Thyroid gland (tissue), 4 donors: ENCODE measurements at regions not wholly inside any gene's neighbourhood (a gene's known extent, or its start where the extent isn't known, plus 50 kb on each side); places are given as distances from the start of the nearest gene placed in this dataset.
"Not testable (repeated sequence)": the region's sequence is repeated elsewhere in the genome, so short reads cannot be mapped to it uniquely, and the experiment has no call there.

Experiments used
- DNase-seq, 2 donors: peaks; one replicate each; pipeline ENCODE4 v3.0.0-alpha.2; 2019
- H3K27ac ChIP-seq, 3 donors: fragments of 200-600 bp; sonication (generic); 1 replicate in 2 of 3; 2 replicates in 1 of 3; pipeline ENCODE4 v1.5.1; 2016 to 2019; ENCODE audit warnings: mild to moderate bottlenecking in 1 of 3, moderate library complexity in 1 of 3
- H3K27me3 ChIP-seq: fragments of 200-600 bp; sonication (generic); one replicate; pipeline ENCODE4 v1.5.1; 2019
- H3K36me3 ChIP-seq, 2 donors: fragments of 200-600 bp; sonication (generic); one replicate each; pipeline ENCODE4 v1.5.1; 2016 to 2019
- H3K4me1 ChIP-seq, 2 donors: fragments of 200-600 bp; sonication (generic); one replicate each; pipeline ENCODE4 v1.5.1; 2017 to 2019
- H3K4me3 ChIP-seq, 3 donors: fragments of 200-600 bp; sonication (generic); replicated peaks in 1 of 3; 1 replicate in 2 of 3; 2 replicates in 1 of 3; pipeline ENCODE4 v1.5.1; 2016; ENCODE audit warnings: mild to moderate bottlenecking in 1 of 3
- H3K9me3 ChIP-seq: fragments of 200-600 bp; sonication (generic); one replicate; pipeline ENCODE4 v1.5.1; 2017
- CTCF ChIP-seq, 6 experiments: fragments of 200-600 bp in 3 of 6; fragments of 450-650 bp in 3 of 6; sonication (generic) in 3 of 6; IDR thresholded peaks; one replicate each; pipeline ENCODE4 v1.5.1; 2016 to 2019; ENCODE audit warnings: antibody characterized with exemption in 6 of 6, mild to moderate bottlenecking in 2 of 6, inconsistent platforms in 1 of 6, moderate library complexity in 1 of 6
- POLR2A ChIP-seq, 2 donors: fragments of 450-650 bp; IDR thresholded peaks; one replicate each; pipeline ENCODE4 v1.6.1; 2017; ENCODE audit warnings: antibody characterized with exemption in 2 of 2, mild to moderate bottlenecking in 2 of 2, moderate library complexity in 1 of 2
- WGBS, 2 donors: methylation state at CpG; one replicate each; pipeline ENCODE4 v1.1.5; 2017; 5-methylcytosine and 5-hydroxymethylcytosine counted together
- intact Hi-C: fragments of 100-400 bp; cut with DNase I; formaldehyde crosslinking; loops from one replicate; pipeline ENCODE4 v1.15.1; 2023

- H3K27ac ChIP-seq: no peak overlapping the region
- WGBS, 2 donors: 56 to 61% methylated on average over 2 of the region's 2 CpGs
- intact Hi-C loops: no loop called here
- H3K4me3 ChIP-seq: no peak overlapping the region
- H3K27me3 ChIP-seq: no peaks in the 10 kb centered on the region
- no peaks in the 10 kb centered on the region for H3K9me3 ChIP-seq
- TF ChIP-seq CTCF (IDR thresholded peaks at IDR 0.05) (no peak), POLR2A (IDR thresholded peaks at IDR 0.05) (no peak)
- H3K36me3 ChIP-seq: no peaks in the 10 kb centered on the region
- no peak for DNase-seq
- no peaks in the 10 kb centered on the region for H3K4me1 ChIP-seq
Observed at GRCh38 chr21:28127175-28127785, 865.4 kb downstream of the LTN1 start.

GRCh38 chr21:28126521-28127174, 866.0 kb downstream of the LTN1 start:
- TF ChIP-seq POLR2A (IDR thresholded peaks at IDR 0.05): no peak
- no peak for TF ChIP-seq CTCF (IDR thresholded peaks at IDR 0.05)
- Histone ChIP-seq H3K9me3 (no peaks in the 10 kb centered on the region), H3K4me1 (no peaks in the 10 kb centered on the region), H3K4me3 (no peak overlapping the region), H3K27me3 (no peaks in the 10 kb centered on the region), H3K36me3 (no peaks in the 10 kb centered on the region), H3K27ac (no peak overlapping the region)
- intact Hi-C loops: no loop called here
- DNase-seq: no peak
- 43 to 66% methylated on average over 1 of the region's 1 CpG for WGBS, 2 donors

GRCh38 chr21:28124541-28124940, 868.1 kb downstream of the LTN1 start:
- Histone ChIP-seq H3K27ac (no peak overlapping the region), H3K9me3 (no peaks in the 10 kb centered on the region), H3K4me3 (no peak overlapping the region), H3K36me3 (no peaks in the 10 kb centered on the region), H3K27me3 (no peaks in the 10 kb centered on the region), H3K4me1 (no peaks in the 10 kb centered on the region)
- TF ChIP-seq POLR2A (IDR thresholded peaks at IDR 0.05) (no peak), CTCF (IDR thresholded peaks at IDR 0.05) (no peak)
- intact Hi-C loops: no loop called here
- no peak for DNase-seq
- WGBS, 2 donors: 95% methylated on average over 2 of the region's 2 CpGs

DNA sequence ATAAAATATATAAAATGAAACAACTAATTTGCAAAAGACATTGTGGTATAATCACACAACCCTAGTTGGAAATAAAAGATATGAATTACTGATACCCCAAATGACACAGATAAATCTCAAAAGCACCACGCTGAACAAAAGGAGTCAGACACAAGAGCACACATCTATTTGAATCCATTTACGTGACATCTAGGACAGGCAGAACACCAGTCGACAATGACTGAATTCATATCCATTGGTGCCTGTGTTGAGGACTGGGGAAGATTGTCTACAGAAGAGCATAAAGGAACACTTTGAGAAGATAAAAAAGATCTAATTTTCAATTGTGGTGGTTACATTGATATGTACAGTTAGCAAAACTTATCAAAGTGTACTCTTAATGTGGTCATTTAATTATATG, 874.1 kb downstream of the LTN1 start:
- Histone ChIP-seq H3K9me3 (no peaks in the 10 kb centered on the region), H3K27me3 (no peaks in the 10 kb centered on the region), H3K36me3 (no peaks in the 10 kb centered on the region), H3K27ac (no peak overlapping the region), H3K4me3 (no peak overlapping the region), H3K4me1 (no peaks in the 10 kb centered on the region)
- intact Hi-C loops: no loop called here
- TF ChIP-seq POLR2A (IDR thresholded peaks at IDR 0.05): no peak
- TF ChIP-seq CTCF (IDR thresholded peaks at IDR 0.05): no peak
- 94 to 96% methylated on average over 3 of the region's 3 CpGs for WGBS, 2 donors
- DNase-seq: no peak

GRCh38 chr21:28114986-28115385, 877.7 kb downstream of the LTN1 start:
- 80 to 92% methylated on average over 5 of the region's 5 CpGs for WGBS, 2 donors
- DNase-seq, H3K4me3 ChIP-seq, intact Hi-C loops, H3K27me3 ChIP-seq, H3K4me1 ChIP-seq, H3K36me3 ChIP-seq, H3K9me3 ChIP-seq, H3K27ac ChIP-seq: not testable (repeated sequence)
